IMR-90 (cell line): ENCODE measurements at regions not wholly inside any gene's neighbourhood (a gene's known extent, or its start where the extent isn't known, plus 50 kb on each side); places are given as distances from the start of the nearest gene placed in this dataset.

Experiments used
- ATAC-seq: fragments of 200-7000 bp; cut with Tn5 transposase; 2 replicates; pipeline ENCODE4 v1.9.1; 2020; ENCODE audit warnings: low read depth, mild to moderate bottlenecking, moderate library complexity
- BruUV-seq: library from RNA; stranded (reverse); fragments of 400-500 nt; replicated peaks from 2 replicates; lab custom pipeline; 2021; lab: Mats Ljungman, UMichigan
- CTCF ChIA-PET: fragments of 300-600 bp; formaldehyde crosslinking; extraction: SDS; loops from one replicate; lab custom pipeline; 2021; ENCODE audit warnings: antibody characterized with exemption; lab: Yijun Ruan, JAX
- POLR2A ChIA-PET: fragments of 300-600 bp; sonication (Branson Sonifier 250); formaldehyde crosslinking; loops from one replicate; lab custom pipeline; 2022; ENCODE audit warnings: antibody characterized with exemption; ENCODE audit not compliant: unreplicated experiment; lab: Charles Lee
- DNase-seq: peaks from one replicate; pipeline ENCODE4 v3.0.0; 2013
- H2AFZ ChIP-seq: replicated peaks from 2 replicates; pipeline ENCODE3; 2013; ENCODE audit warnings: low read length, mild to moderate bottlenecking; ENCODE audit not compliant: poor library complexity
- H2AK5ac ChIP-seq: 2 replicates; pipeline ENCODE4 v1.6.1; 2013; ENCODE audit warnings: low read depth, low read length, inconsistent platforms
- H2AK9ac ChIP-seq: replicated peaks from 2 replicates; pipeline ENCODE3; 2013; ENCODE audit warnings: mild to moderate bottlenecking, low read depth, low read length, moderate library complexity; ENCODE audit not compliant: poor library complexity
- H2BK120ac ChIP-seq: 2 replicates; pipeline ENCODE4 v1.6.1; 2013; ENCODE audit warnings: low read depth, low read length, inconsistent platforms
- H2BK15ac ChIP-seq: 3 replicates; pipeline ENCODE4 v1.6.1; 2013; ENCODE audit warnings: low read depth, low read length, inconsistent platforms
- H2BK20ac ChIP-seq: 2 replicates; pipeline ENCODE4 v1.6.1; 2013; ENCODE audit warnings: low read depth, mild to moderate bottlenecking, inconsistent platforms, low read length, moderate library complexity
- H2BK5ac ChIP-seq: 2 replicates; pipeline ENCODE4 v1.6.1; 2013; ENCODE audit warnings: mild to moderate bottlenecking, low read depth, low read length, inconsistent platforms; ENCODE audit not compliant: poor library complexity, severe bottlenecking
- H3K14ac ChIP-seq: replicated peaks from 2 replicates; pipeline ENCODE4 v1.6.1; 2013; ENCODE audit warnings: low read depth, low read length, inconsistent platforms
- H3K18ac ChIP-seq: 2 replicates; pipeline ENCODE4 v1.6.1; 2013; ENCODE audit warnings: low read depth, low read length, control low read depth
- H3K23ac ChIP-seq: 2 replicates; pipeline ENCODE4 v1.6.1; 2013; ENCODE audit warnings: low read depth, low read length, inconsistent platforms
- H3K27ac ChIP-seq: 2 replicates; pipeline ENCODE4 v1.5.1; 2013; ENCODE audit warnings: mild to moderate bottlenecking, control low read depth, low read length; ENCODE audit not compliant: insufficient read depth
- H3K27me3 ChIP-seq: 2 replicates; pipeline ENCODE4 v1.6.1; 2013; ENCODE audit warnings: low read length; ENCODE audit not compliant: control insufficient read depth, insufficient read depth
- H3K36me3 ChIP-seq: 2 replicates; pipeline ENCODE4 v1.6.1; 2013; ENCODE audit warnings: low read length, mixed read lengths; ENCODE audit not compliant: control insufficient read depth, insufficient read depth
- H3K4ac ChIP-seq: 2 replicates; pipeline ENCODE4 v1.6.1; 2013; ENCODE audit warnings: low read depth, low read length, inconsistent platforms
- H3K4me1 ChIP-seq: 2 replicates; pipeline ENCODE4 v1.6.1; 2013; ENCODE audit warnings: low read length, mixed read lengths; ENCODE audit not compliant: control insufficient read depth, insufficient read depth
- H3K4me2 ChIP-seq: 2 replicates; pipeline ENCODE4 v1.6.1; 2013; ENCODE audit warnings: low read depth, mild to moderate bottlenecking, control low read depth, low read length, moderate library complexity
- H3K4me3 ChIP-seq: 2 replicates; pipeline ENCODE4 v1.5.1; 2013; ENCODE audit warnings: low read depth, mild to moderate bottlenecking, control low read depth, low read length, moderate library complexity; ENCODE audit not compliant: insufficient read depth
- H3K56ac ChIP-seq: 2 replicates; pipeline ENCODE4 v1.6.1; 2013; ENCODE audit warnings: low read length, inconsistent platforms; ENCODE audit not compliant: insufficient read depth; ENCODE audit errors: extremely low read depth
- H3K79me1 ChIP-seq, 2 experiments: 2 replicates each; pipeline ENCODE4 v1.6.1; 2013; ENCODE audit warnings: low read length in 2 of 2, inconsistent platforms in 1 of 2, low read depth in 1 of 2
- H3K9ac ChIP-seq: 2 replicates; pipeline ENCODE4 v1.6.1; 2013; ENCODE audit warnings: low read depth, low read length, control low read depth
- H3K9me1 ChIP-seq: 2 replicates; pipeline ENCODE4 v1.6.1; 2013; ENCODE audit warnings: low read length, inconsistent platforms; ENCODE audit not compliant: insufficient read depth
- H3K9me3 ChIP-seq: 2 replicates; pipeline ENCODE4 v1.6.1; 2013; ENCODE audit warnings: low read length; ENCODE audit not compliant: control insufficient read depth, insufficient read depth
- H4K20me1 ChIP-seq: 2 replicates; pipeline ENCODE4 v1.6.1; 2013; ENCODE audit warnings: low read length, inconsistent platforms; ENCODE audit not compliant: insufficient read depth
- H4K5ac ChIP-seq: 2 replicates; pipeline ENCODE4 v1.6.1; 2013; ENCODE audit warnings: mild to moderate bottlenecking, low read depth, low read length, control low read depth
- H4K8ac ChIP-seq, 2 experiments: 2 replicates each; pipeline ENCODE4 v1.6.1; 2013; ENCODE audit warnings: low read depth in 2 of 2, low read length in 2 of 2, control low read depth in 1 of 2, inconsistent platforms in 1 of 2
- H4K91ac ChIP-seq: 2 replicates; pipeline ENCODE4 v1.6.1; 2013; ENCODE audit warnings: low read depth, low read length, inconsistent platforms; ENCODE audit not compliant: insufficient read depth
- BHLHE40 ChIP-seq: fragments of 150-350 bp; IDR thresholded peaks from 2 replicates; pipeline ENCODE4 v1.6.1; 2016; ENCODE audit warnings: mild to moderate bottlenecking, low read depth, low read length
- CEBPB ChIP-seq: IDR thresholded peaks from 2 replicates; pipeline ENCODE4 v1.6.1; 2012; ENCODE audit warnings: low read depth, low read length, improper control_type of control experiment
- CHD1 ChIP-seq: IDR thresholded peaks from 2 replicates; pipeline ENCODE4 v1.6.1; 2012; ENCODE audit warnings: low read depth, low read length, improper control_type of control experiment
- CTCF ChIP-seq: conservative IDR thresholded peaks from 2 replicates; pipeline ENCODE4 v1.5.1; 2012; ENCODE audit warnings: mild to moderate bottlenecking, low read depth, low read length, improper control_type of control experiment
- ELK1 ChIP-seq: fragments of 150-350 bp; IDR thresholded peaks from 2 replicates; pipeline ENCODE4 v1.6.1; 2016; ENCODE audit warnings: low read depth, mild to moderate bottlenecking, low read length, moderate library complexity, borderline replicate concordance
- FOS ChIP-seq: fragments of 150-350 bp; IDR thresholded peaks from 2 replicates; pipeline ENCODE4 v1.6.1; 2016; ENCODE audit warnings: low read depth, low read length
- MAFK ChIP-seq: IDR thresholded peaks from 2 replicates; pipeline ENCODE4 v1.6.1; 2012; ENCODE audit warnings: low read depth, low read length, improper control_type of control experiment
- MAZ ChIP-seq: IDR thresholded peaks from 2 replicates; pipeline ENCODE4 v1.6.1; 2012; ENCODE audit warnings: low read depth, mild to moderate bottlenecking, low read length, improper control_type of control experiment, moderate library complexity, borderline replicate concordance
- MXI1 ChIP-seq: IDR thresholded peaks from 2 replicates; pipeline ENCODE4 v1.6.1; 2012; ENCODE audit warnings: low read depth, mild to moderate bottlenecking, low read length, moderate library complexity, borderline replicate concordance
- NFE2L2 ChIP-seq: fragments of 150-350 bp; IDR thresholded peaks from 2 replicates; pipeline ENCODE4 v1.6.1; 2016; ENCODE audit warnings: low read depth, mild to moderate bottlenecking, low read length
- POLR2A ChIP-seq: IDR thresholded peaks from 2 replicates; pipeline ENCODE4 v1.6.1; 2012; ENCODE audit warnings: mild to moderate bottlenecking, low read depth, low read length
- RAD21 ChIP-seq: IDR thresholded peaks from 2 replicates; pipeline ENCODE4 v1.6.1; 2012; ENCODE audit warnings: low read length, improper control_type of control experiment
- RCOR1 ChIP-seq: IDR thresholded peaks from 2 replicates; pipeline ENCODE4 v1.6.1; 2012; ENCODE audit warnings: mild to moderate bottlenecking, low read length, improper control_type of control experiment; ENCODE audit not compliant: insufficient replicate concordance
- RFX5 ChIP-seq: IDR thresholded peaks from 2 replicates; pipeline ENCODE4 v1.8.0; 2012; ENCODE audit warnings: low read depth, mild to moderate bottlenecking, low read length, moderate library complexity
- SMC3 ChIP-seq: fragments of 150-350 bp; IDR thresholded peaks from 2 replicates; pipeline ENCODE4 v1.6.1; 2016; ENCODE audit warnings: low read depth, mild to moderate bottlenecking, antibody characterized with exemption, low read length, moderate library complexity
- USF2 ChIP-seq: fragments of 150-350 bp; IDR thresholded peaks from 2 replicates; pipeline ENCODE4 v1.6.1; 2017; ENCODE audit warnings: mild to moderate bottlenecking, antibody characterized with exemption, low read length, low read depth
- WGBS, 2 experiments: methylation state at CpG; one replicate each; pipeline versions ENCODE4 v1.1.5 to v1.1.7; 2013; ENCODE audit warnings: missing lambda C conversion rate in 2 of 2; ENCODE audit not compliant: insufficient read length in 1 of 2; ENCODE audit errors: extremely low coverage in 2 of 2; 5-methylcytosine and 5-hydroxymethylcytosine counted together
- dilution Hi-C: fragments of 300-500 bp; cut with HindIII; formaldehyde crosslinking; loops from one replicate; pipeline ENCODE4 v1.14.3; 2018; ENCODE audit warnings: low sequenced_read_pairs; ENCODE audit not compliant: unreplicated experiment
- in situ Hi-C: fragments of 300-500 bp; cut with MboI; formaldehyde crosslinking; loops from 3 replicates; pipeline ENCODE4 v1.14.3; 2019; ENCODE audit warnings: low sequenced_read_pairs, inconsistent platforms, mixed read lengths
- intact Hi-C: fragments of 100-400 bp; cut with micrococcal nuclease; formaldehyde crosslinking; loops from 2 replicates; pipeline ENCODE4 v1.10.0; 2022

GRCh38 chr4:176013476-176014247, 52.0 kb upstream of the WDR17 start:
- Histone ChIP-seq H2BK20ac (no peak overlapping the region), H2AK9ac (no peak overlapping the region), H3K18ac (no peak overlapping the region), H2BK5ac (no peak overlapping the region), H4K91ac (no peak overlapping the region), H2AFZ (no peak overlapping the region), H3K4me2 (no peak overlapping the region), H2BK15ac (no peak overlapping the region), H2AK5ac (no peak overlapping the region), H3K9ac (no peak overlapping the region), H4K20me1 (no peaks in the 10 kb centered on the region), H2BK120ac (no peak overlapping the region), H3K27ac (no peak overlapping the region), H3K4me3 (no peak overlapping the region), H4K8ac (no peak overlapping the region), H3K79me1 (no peaks in the 10 kb centered on the region), H3K27me3 (no peaks in the 10 kb centered on the region), H3K14ac (no peak overlapping the region), H3K4ac (no peak overlapping the region), H3K4me1 (no peaks in the 10 kb centered on the region), H4K5ac (no peak overlapping the region), H3K56ac (no peak overlapping the region), H3K23ac (no peak overlapping the region), H3K9me3 (no peaks in the 10 kb centered on the region), H3K9me1 (no peaks in the 10 kb centered on the region), H3K36me3 (no peaks in the 10 kb centered on the region)
- intact Hi-C loops, result no loop called here
- 80% methylated on average over 1 of the region's 8 CpGs; no CpG with 5 or more reads in 1 of the 2 experiments for WGBS, 2 experiments
- BruUV-seq, result no TSS peak
- in situ Hi-C loops, result no loop called here
- CTCF ChIA-PET, result no interaction called here
- POLR2A ChIA-PET, result no interaction called here
- ATAC-seq (no peak), DNase-seq (no peak)
- dilution Hi-C loops, result no loop called here
- TF ChIP-seq POLR2A (no peak), ELK1 (no peak), RCOR1 (no peak), CHD1 (no peak), RFX5 (no peak), USF2 (no peak), BHLHE40 (no peak), CEBPB (no peak), MAZ (no peak), RAD21 (no peak), FOS (no peak), SMC3 (no peak), CTCF (no peak), MXI1 (no peak), MAFK (no peak), NFE2L2 (no peak)
